ENCODE measurements at regions not wholly inside any gene's neighbourhood (a gene's known extent, or its start where the extent isn't known, plus 50 kb on each side); places are given as distances from the start of the nearest gene placed in this dataset.

- no peak for DNase-seq
These were observed 338.7 kb downstream of the SLC16A7 start for GRCh38 chr12:59934486-59934885.

GRCh38 chr12:59936534-59936933, 340.7 kb downstream of the SLC16A7 start:
- DNase-seq = no peak

- DNase-seq = no peak
These were observed 341.3 kb downstream of the SLC16A7 start for GRCh38 chr12:59937148-59937547.

GRCh38 chr12:59938190-59938962, 342.5 kb downstream of the SLC16A7 start:
- no peak for DNase-seq

- DNase-seq = no peak
These were observed 345.0 kb downstream of the SLC16A7 start for GRCh38 chr12:59940631-59941342.

GRCh38 chr12:59941461-59941860, 345.6 kb downstream of the SLC16A7 start:
- DNase-seq = no peak

- no peak for DNase-seq
These were observed 348.3 kb downstream of the SLC16A7 start for GRCh38 chr12:59944177-59944576.

GRCh38 chr12:59946635-59947034, 350.8 kb downstream of the SLC16A7 start:
- no peak for DNase-seq

- DNase-seq = no peak
These were observed 367.7 kb downstream of the SLC16A7 start for GRCh38 chr12:59963546-59963945.

GRCh38 chr12:59972905-59973304, 377.1 kb downstream of the SLC16A7 start:
- DNase-seq = no peak

- no peak for DNase-seq
These were observed 377.7 kb downstream of the SLC16A7 start for GRCh38 chr12:59973515-59973914.

GRCh38 chr12:59977779-59978178, 381.9 kb downstream of the SLC16A7 start:
- DNase-seq = no peak

- no peak for DNase-seq
These were observed 384.6 kb downstream of the SLC16A7 start for GRCh38 chr12:59980476-59980875.

- DNase-seq = no peak
These were observed 403.5 kb downstream of the SLC16A7 start for GRCh38 chr12:59999291-59999690.

GRCh38 chr12:60010486-60010885, 414.7 kb downstream of the SLC16A7 start:
- no peak for DNase-seq

- DNase-seq = no peak
These were observed 416.8 kb downstream of the SLC16A7 start for GRCh38 chr12:60012659-60013058.

- DNase-seq = no peak
These were observed 418.6 kb downstream of the SLC16A7 start for GRCh38 chr12:60014436-60014835.

GRCh38 chr12:60020068-60020467, 424.2 kb downstream of the SLC16A7 start:
- no peak for DNase-seq

GRCh38 chr12:60021235-60021634, 425.4 kb downstream of the SLC16A7 start:
- DNase-seq = no peak

GRCh38 chr12:60027266-60027665, 431.4 kb downstream of the SLC16A7 start:
- DNase-seq = no peak

- DNase-seq = no peak
These were observed 438.3 kb downstream of the SLC16A7 start for GRCh38 chr12:60034147-60034546.

- DNase-seq = no peak
These were observed 440.0 kb downstream of the SLC16A7 start for GRCh38 chr12:60035835-60036234.

GRCh38 chr12:60042835-60043234, 447.0 kb downstream of the SLC16A7 start:
- DNase-seq = no peak

- no peak for DNase-seq
These were observed 447.4 kb downstream of the SLC16A7 start for GRCh38 chr12:60043236-60043635.

GRCh38 chr12:60052483-60052882, 456.7 kb downstream of the SLC16A7 start:
- DNase-seq = no peak

Data from NCI-H1417 treated with DMSO at 0.1 percent for 48 hours (cell line).